HG03108 (cell line): ENCODE measurements at regions not wholly inside any gene's neighbourhood (a gene's known extent, or its start where the extent isn't known, plus 50 kb on each side); places are given as distances from the start of the nearest gene placed in this dataset.
"Not testable (repeated sequence)": the region's sequence is repeated elsewhere in the genome, so short reads cannot be mapped to it uniquely, and the experiment has no call there.

Experiments
- ATAC-seq: cut with Tn5 transposase; IDR thresholded peaks from one replicate; pipeline ENCODE4 v1.9.1; 2021; ENCODE audit warnings: moderate library complexity; ENCODE audit not compliant: unreplicated experiment

DNA sequence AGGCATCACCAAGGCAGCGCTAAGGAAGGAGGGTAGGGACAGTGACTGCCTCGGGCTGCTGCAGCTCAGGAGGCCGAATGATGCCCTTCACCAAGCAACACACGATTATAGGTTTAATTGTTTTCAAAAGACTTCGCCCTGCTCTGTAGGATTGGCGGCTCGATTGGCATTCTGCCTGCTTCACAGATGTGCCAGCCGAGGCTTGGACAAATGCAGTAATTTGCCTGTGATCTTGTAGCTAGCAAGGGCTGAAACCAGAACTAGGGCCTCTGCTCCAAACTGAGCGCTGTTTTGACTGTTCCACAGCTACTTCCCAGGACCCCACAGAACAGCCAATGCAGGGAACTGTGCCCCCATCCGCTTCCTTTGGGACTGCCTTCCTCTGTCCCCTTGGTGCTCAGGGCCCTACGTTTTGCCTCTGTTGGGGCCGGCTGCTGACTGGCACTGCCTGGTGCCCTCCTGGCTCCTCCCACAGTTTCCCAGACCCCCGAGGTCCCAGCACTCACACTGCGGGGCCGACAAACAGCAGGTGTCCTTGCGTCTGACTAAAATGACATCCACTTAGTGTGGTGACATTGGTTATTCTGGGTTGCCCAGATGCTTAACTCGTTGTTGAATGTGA is 62.6 kb upstream of the EN2 start:
- ATAC-seq = no peak

GRCh38 chr7:155396661-155397060 is 61.3 kb upstream of the EN2 start:
- no peak for ATAC-seq

DNA sequence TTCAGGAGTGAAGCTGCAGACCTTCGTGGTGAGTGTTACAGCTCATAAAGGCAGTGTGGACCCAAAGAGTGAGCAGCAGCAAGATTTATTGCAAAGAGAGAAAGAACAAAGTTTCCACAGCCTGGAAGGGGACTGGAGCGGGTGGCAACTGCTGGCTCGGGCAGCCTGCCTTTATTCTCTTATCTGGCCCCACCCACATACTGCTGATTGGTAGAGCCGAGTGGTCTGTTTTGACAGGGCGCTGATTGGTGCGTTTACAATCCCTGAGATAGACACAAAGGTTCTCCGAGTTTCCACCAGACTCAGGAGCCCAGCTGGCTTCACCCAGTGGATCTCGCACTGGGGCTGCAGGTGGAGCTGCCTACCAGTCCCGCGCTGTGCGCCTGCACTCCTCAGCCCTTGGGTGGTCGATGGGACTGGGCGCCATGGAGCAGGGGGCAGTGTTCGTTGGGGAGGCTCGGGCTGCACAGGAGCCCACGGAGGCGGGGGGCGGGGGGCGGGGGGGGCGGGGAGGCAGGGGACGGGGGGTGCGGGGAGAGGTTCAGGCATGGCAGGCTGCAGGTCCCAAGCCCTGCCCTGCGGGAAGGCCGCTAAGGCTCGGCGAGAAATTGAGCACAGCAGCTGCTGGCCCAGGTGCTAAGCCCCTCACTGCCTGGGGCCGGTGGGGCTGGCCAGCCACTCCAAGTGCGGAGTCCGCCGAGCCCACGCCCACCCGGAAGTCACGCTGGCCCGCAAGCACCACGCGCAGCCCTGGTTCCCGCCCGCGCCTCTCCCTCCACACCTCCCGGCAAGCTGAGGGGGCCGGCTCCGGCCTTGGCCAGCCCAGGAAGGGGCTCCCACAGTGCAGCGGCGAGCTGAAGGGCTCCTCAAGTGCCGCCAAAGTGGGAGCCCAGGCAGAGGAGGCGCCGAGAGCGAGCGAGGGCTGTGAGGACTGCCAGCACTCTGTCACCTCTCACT is 59.9 kb upstream of the EN2 start:
- ATAC-seq = not testable (repeated sequence)

GRCh38 chr7:155398944-155399343 is 59.0 kb upstream of the EN2 start:
- no peak for ATAC-seq

GRCh38 chr7:155399577-155399976 is 58.4 kb upstream of the EN2 start:
- no peak for ATAC-seq

DNA sequence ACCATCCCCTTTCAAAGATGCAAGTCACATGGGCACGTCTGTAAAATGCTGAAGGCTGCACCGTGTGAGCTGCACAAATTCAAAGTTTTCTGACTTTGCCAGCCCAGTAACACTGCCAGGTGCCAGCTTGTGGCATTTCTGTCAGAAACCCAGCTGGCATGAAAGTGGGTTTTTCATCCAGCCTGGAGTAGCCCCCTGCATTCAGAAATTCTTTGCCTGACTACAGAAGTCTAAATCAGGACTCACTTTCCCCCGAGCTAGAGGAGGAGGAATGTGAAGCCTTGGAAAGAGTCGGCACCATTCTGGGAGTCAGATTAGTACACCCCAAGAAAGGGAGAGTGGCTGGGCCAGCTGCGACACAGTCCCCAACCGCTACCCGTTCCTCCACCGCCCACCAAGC is 56.7 kb upstream of the EN2 start:
- ATAC-seq = no peak

- no peak for ATAC-seq
These were observed 56.0 kb upstream of the EN2 start for GRCh38 chr7:155401884-155402283.

GRCh38 chr7:155402941-155403340 is 55.0 kb upstream of the EN2 start:
- ATAC-seq = no peak

- no peak for ATAC-seq
These were observed 53.0 kb upstream of the EN2 start for GRCh38 chr7:155404976-155405375.

- no peak for ATAC-seq
These were observed 52.3 kb upstream of the EN2 start for GRCh38 chr7:155405399-155406318.

GRCh38 chr7:155407799-155408198 is 50.1 kb upstream of the EN2 start:
- ATAC-seq = no peak
